GM12801 (cell line): ENCODE measurements at regions not wholly inside any gene's neighbourhood (a gene's known extent, or its start where the extent isn't known, plus 50 kb on each side); places are given as distances from the start of the nearest gene placed in this dataset.

ENCODE experiments used
- CTCF ChIP-seq: IDR thresholded peaks from one replicate; pipeline ENCODE4 v1.5.1; 2011; ENCODE audit warnings: control low read depth; ENCODE audit not compliant: insufficient read length; ENCODE audit errors: extremely low read depth

- no peak for TF ChIP-seq CTCF
These were observed 163.4 kb upstream of the USP24 start for GRCh38 chr1:55378582-55378981.

- no peak for TF ChIP-seq CTCF
These were observed 161.7 kb upstream of the USP24 start for GRCh38 chr1:55376897-55377296.

- TF ChIP-seq CTCF = peak; percentile 10
These were observed 160.6 kb upstream of the USP24 start for GRCh38 chr1:55375617-55376258.

GRCh38 chr1:55374801-55375616 is 159.8 kb upstream of the USP24 start:
- TF ChIP-seq CTCF = no peak

- no peak for TF ChIP-seq CTCF
These were observed 159.1 kb upstream of the USP24 start for GRCh38 chr1:55374216-55374615.

GRCh38 chr1:55369474-55369873 is 154.3 kb upstream of the USP24 start:
- TF ChIP-seq CTCF = no peak

GRCh38 chr1:55368698-55369097 is 153.5 kb upstream of the USP24 start:
- TF ChIP-seq CTCF = no peak
